H1 (cell line): ENCODE measurements at regions not wholly inside any gene's neighbourhood (a gene's known extent, or its start where the extent isn't known, plus 50 kb on each side); places are given as distances from the start of the nearest gene placed in this dataset.

Experiments used
- CTCF ChIA-PET: fragments of 300-600 bp; sonication (Branson Sonifier 250); formaldehyde crosslinking; loops from one replicate; lab custom pipeline; 2021; ENCODE audit not compliant: partially characterized antibody; lab: Charles Lee
- POLR2A ChIA-PET: fragments of 300-600 bp; sonication (Branson Sonifier 250); formaldehyde crosslinking; loops from one replicate; lab custom pipeline; 2021; ENCODE audit warnings: inconsistent platforms; ENCODE audit not compliant: partially characterized antibody; lab: Charles Lee
- DNase-seq, 2 experiments: peaks; one replicate each; pipeline versions ENCODE4 v3.0.0 to v3.0.0-alpha.2; 2010 to 2022; ENCODE audit warnings: low spot score in 2 of 2, low read depth in 1 of 2, mixed read lengths in 1 of 2
- FAIRE-seq: peaks from 2 replicates; lab custom pipeline; 2011; peaks lifted over from hg19 to GRCh38; lab: Jason Lieb, UNC
- H2AFZ ChIP-seq: 2 replicates; pipeline ENCODE4 v1.8.1; 2012; ENCODE audit warnings: low read length, inconsistent platforms
- H2AK5ac ChIP-seq: 2 replicates; pipeline ENCODE4 v1.6.1; 2013; ENCODE audit warnings: low read depth, low read length
- H2BK120ac ChIP-seq: replicated peaks from 2 replicates; pipeline ENCODE3; 2013; ENCODE audit warnings: low read depth, low read length, inconsistent platforms
- H2BK12ac ChIP-seq: 2 replicates; pipeline ENCODE4 v1.6.1; 2013; ENCODE audit warnings: low read depth, low read length
- H2BK15ac ChIP-seq: 2 replicates; pipeline ENCODE4 v1.6.1; 2013; ENCODE audit warnings: low read length
- H2BK20ac ChIP-seq: 2 replicates; pipeline ENCODE4 v1.6.1; 2013; ENCODE audit warnings: low read length
- H2BK5ac ChIP-seq: 2 replicates; pipeline ENCODE4 v1.6.1; 2013; ENCODE audit warnings: low read depth, low read length
- H3K14ac ChIP-seq: 2 replicates; pipeline ENCODE4 v1.6.1; 2013; ENCODE audit warnings: inconsistent platforms; ENCODE audit not compliant: insufficient read length
- H3K18ac ChIP-seq: 2 replicates; pipeline ENCODE4 v1.6.1; 2013; ENCODE audit warnings: low read length; ENCODE audit errors: extremely low read depth
- H3K23ac ChIP-seq: 2 replicates; pipeline ENCODE4 v1.6.1; 2013; ENCODE audit warnings: inconsistent platforms; ENCODE audit not compliant: insufficient read length
- H3K23me2 ChIP-seq: 2 replicates; pipeline ENCODE4 v1.6.1; 2013; ENCODE audit warnings: low read depth, low read length
- H3K27ac ChIP-seq: 2 replicates; pipeline ENCODE4 v1.6.1; 2011; ENCODE audit warnings: low read depth, low read length, inconsistent platforms
- H3K27me3 ChIP-seq, 4 experiments: replicated peaks in 1 of 4; 1 replicate in 1 of 4; 2 replicates in 3 of 4; pipeline versions ENCODE4 v1.6.1 to v1.8.1; 2011 to 2013; ENCODE audit warnings: low read length in 3 of 4, mild to moderate bottlenecking in 3 of 4, inconsistent platforms in 2 of 4, mixed read lengths in 2 of 4, moderate library complexity in 1 of 4; ENCODE audit not compliant: control insufficient read depth in 3 of 4, insufficient read depth in 3 of 4; ENCODE audit errors: extremely low read depth in 1 of 4
- H3K36me3 ChIP-seq, 4 experiments: 2 replicates each; pipeline versions ENCODE4 v1.6.1 to v1.8.1; 2011 to 2013; ENCODE audit warnings: mild to moderate bottlenecking in 4 of 4, low read length in 3 of 4, moderate library complexity in 2 of 4, control low read depth in 1 of 4, inconsistent platforms in 1 of 4; ENCODE audit not compliant: insufficient read depth in 4 of 4, control insufficient read depth in 2 of 4
- H3K4ac ChIP-seq: replicated peaks from 2 replicates; pipeline ENCODE3; 2013; ENCODE audit warnings: low read length, low read depth, mixed read lengths, inconsistent platforms; ENCODE audit not compliant: insufficient read length
- H3K4me1 ChIP-seq, 4 experiments: replicated peaks in 1 of 4; 1 replicate in 1 of 4; 2 replicates in 3 of 4; pipeline versions ENCODE4 v1.6.1 to v1.8.1; 2011 to 2013; ENCODE audit warnings: low read length in 3 of 4, inconsistent platforms in 2 of 4, mixed read lengths in 1 of 4; ENCODE audit not compliant: insufficient read depth in 4 of 4, control insufficient read depth in 3 of 4
- H3K4me2 ChIP-seq, 2 experiments: 2 replicates each; pipeline versions ENCODE4 v1.6.1 to v1.8.1; 2011 to 2013; ENCODE audit warnings: low read depth in 2 of 2, low read length in 2 of 2, control low read depth in 1 of 2, inconsistent platforms in 1 of 2, mild to moderate bottlenecking in 1 of 2; ENCODE audit not compliant: insufficient read depth in 1 of 2
- H3K4me3 ChIP-seq, 4 experiments: fragments of 200-600, 300-600 bp in 1 of 4; sonication (generic), shearing (Covaris generic), sonication (Bioruptor Twin) in 1 of 4; 2 replicates each; pipeline versions ENCODE4 v1.5.1 to v1.8.1; 2011 to 2016; ENCODE audit warnings: low read length in 4 of 4, low read depth in 3 of 4, control low read depth in 2 of 4, inconsistent platforms in 2 of 4, mild to moderate bottlenecking in 2 of 4, mixed read lengths in 1 of 4, moderate library complexity in 1 of 4; ENCODE audit not compliant: insufficient read depth in 2 of 4; ENCODE audit errors: extremely low read depth in 1 of 4
- H3K56ac ChIP-seq: replicated peaks from 2 replicates; pipeline ENCODE3; 2013; ENCODE audit warnings: low read depth, mild to moderate bottlenecking, mixed read lengths, low read length, inconsistent platforms; ENCODE audit not compliant: insufficient read length
- H3K79me1 ChIP-seq: 2 replicates; pipeline ENCODE4 v1.6.1; 2013; ENCODE audit warnings: low read depth, low read length, control low read depth
- H3K79me2 ChIP-seq, 2 experiments: 2 replicates each; pipeline versions ENCODE4 v1.6.1 to v1.8.1; 2012 to 2013; ENCODE audit warnings: low read length in 2 of 2, mild to moderate bottlenecking in 2 of 2, inconsistent platforms in 1 of 2; ENCODE audit not compliant: insufficient read depth in 2 of 2, control insufficient read depth in 1 of 2
- H3K9ac ChIP-seq, 4 experiments: replicated peaks in 1 of 4; 1 replicate in 1 of 4; 2 replicates in 3 of 4; pipeline versions ENCODE4 v1.6.1 to v1.8.1; 2011 to 2013; ENCODE audit warnings: low read depth in 3 of 4, low read length in 3 of 4, control low read depth in 2 of 4, mild to moderate bottlenecking in 2 of 4, moderate library complexity in 2 of 4, inconsistent platforms in 1 of 4; ENCODE audit errors: extremely low read depth in 1 of 4
- H3K9me3 ChIP-seq, 2 experiments: 2 replicates each; pipeline versions ENCODE4 v1.6.1 to v1.8.1; 2012 to 2013; ENCODE audit warnings: mild to moderate bottlenecking in 2 of 2, moderate library complexity in 2 of 2, control low read depth in 1 of 2, inconsistent platforms in 1 of 2, low read depth in 1 of 2, low read length in 1 of 2, mixed read lengths in 1 of 2; ENCODE audit not compliant: insufficient read depth in 2 of 2
- H4K20me1 ChIP-seq, 2 experiments: replicated peaks in 1 of 2; 2 replicates each; pipeline versions ENCODE3 to v1.8.1; 2011 to 2013; ENCODE audit warnings: inconsistent platforms in 2 of 2, low read length in 2 of 2, mild to moderate bottlenecking in 1 of 2; ENCODE audit not compliant: insufficient read depth in 2 of 2, control insufficient read depth in 1 of 2
- H4K5ac ChIP-seq: 2 replicates; pipeline ENCODE4 v1.6.1; 2013; ENCODE audit warnings: low read length, low read depth, mixed read lengths, inconsistent platforms; ENCODE audit not compliant: insufficient read length
- H4K8ac ChIP-seq: 2 replicates; pipeline ENCODE4 v1.8.0; 2013; ENCODE audit warnings: mild to moderate bottlenecking, moderate library complexity, low read length, inconsistent platforms; ENCODE audit not compliant: insufficient read depth; ENCODE audit errors: extremely low read depth
- H4K91ac ChIP-seq: replicated peaks from 2 replicates; pipeline ENCODE3; 2013; ENCODE audit warnings: low read length, mixed read lengths, inconsistent platforms; ENCODE audit not compliant: insufficient read length
- CHD1 ChIP-seq: IDR thresholded peaks from 2 replicates; pipeline ENCODE4 v1.6.1; 2012; ENCODE audit warnings: low read depth, low read length, improper control_type of control experiment
- CHD2 ChIP-seq: IDR thresholded peaks from 2 replicates; pipeline ENCODE4 v1.6.1; 2012; ENCODE audit warnings: low read length, improper control_type of control experiment
- MAFK ChIP-seq: IDR thresholded peaks from 2 replicates; pipeline ENCODE4 v1.6.1; 2012; ENCODE audit warnings: low read depth, mild to moderate bottlenecking, improper control_type of control experiment, low read length
- POU5F1 ChIP-seq: IDR thresholded peaks from 2 replicates; pipeline ENCODE4 v1.6.1; 2011; ENCODE audit warnings: low read depth, mild to moderate bottlenecking, low read length, moderate library complexity
- SIX5 ChIP-seq: IDR thresholded peaks from 2 replicates; pipeline ENCODE4 v1.6.1; 2011; ENCODE audit warnings: mild to moderate bottlenecking, low read depth, low read length
- TCF12 ChIP-seq: IDR thresholded peaks from 2 replicates; pipeline ENCODE4 v1.6.1; 2011; ENCODE audit warnings: low read depth, mild to moderate bottlenecking, low read length
- USF2 ChIP-seq: IDR thresholded peaks from 2 replicates; pipeline ENCODE4 v1.6.1; 2011; ENCODE audit warnings: low read length, improper control_type of control experiment
- WGBS, 2 experiments: shearing (Covaris generic) in 1 of 2; methylation state at CpG; one replicate each; pipeline versions ENCODE4 v1.1.6 to v1.1.7; 2013 to 2015; ENCODE audit warnings: low lambda C conversion rate in 2 of 2, mixed read lengths in 2 of 2, inconsistent platforms in 1 of 2, low coverage in 1 of 2, missing lambda C conversion rate in 1 of 2; ENCODE audit not compliant: insufficient replicate concordance in 2 of 2, insufficient coverage in 1 of 2, insufficient read length in 1 of 2; ENCODE audit errors: extremely low coverage in 1 of 2, missing lambda C conversion rate in 1 of 2; 5-methylcytosine and 5-hydroxymethylcytosine counted together

GRCh38 chr6:21846541-21847451 is 253.2 kb downstream of the SOX4 start:
- H3K14ac ChIP-seq = no peak overlapping the region
- TF ChIP-seq MAFK (no peak), USF2 (peak; percentile 63; the same call in 1 of the 2 replicates), TCF12 (0 out of 2 replicates have a peak, but pooled peaks have one; percentile 47), CHD2 (no peak), SIX5 (no peak), CHD1 (no peak), POU5F1 (no peak)
- TF ChIP-seq, all 59 proteins: peak for 2
- DNase-seq = no peak
- Histone ChIP-seq H3K27ac (no peak overlapping the region), H2BK5ac (no peak overlapping the region), H2AFZ (no peak overlapping the region), H2BK20ac (no peak overlapping the region; the same call in 1 of the 2 replicates), H3K36me3 (peaks cover 0 to 3% (median 0%) of the 10 kb centered on the region in 4 experiments; a peak in 2 of 8 replicates), H3K79me1 (peaks cover 2% of the 10 kb centered on the region; the same call in 1 of the 2 replicates), H3K4me3 (no peak overlapping the region), H3K4me2 (no peak overlapping the region), H2BK120ac (no peak overlapping the region), H3K9me3 (no peaks in the 10 kb centered on the region), H4K8ac (no peak overlapping the region), H3K18ac (no peak overlapping the region), H3K4me1 (peaks cover 4 to 23% (median 18%) of the 10 kb centered on the region in 4 experiments; a peak in 6 of 7 replicates), H4K91ac (no peak overlapping the region), H2AK5ac (no peak overlapping the region), H3K79me2 (peaks cover 3 to 66% of the 10 kb centered on the region in 2 experiments), H3K23ac (no peak overlapping the region), H3K4ac (no peak overlapping the region), H3K9ac (no peak overlapping the region; a peak in 1 of 7 replicates), H4K20me1 (peaks cover 6 to 7% of the 10 kb centered on the region in 2 experiments), H4K5ac (no peak overlapping the region), H3K23me2 (no peaks in the 10 kb centered on the region), H2BK15ac (no peak overlapping the region), H3K56ac (no peak overlapping the region), H2BK12ac (no peak overlapping the region), H3K27me3 (no peaks in the 10 kb centered on the region; a peak in 1 of 7 replicates)
- ChIA-PET POLR2A (interaction anchor here (1.1 to 1.4 kb wide), 3 partner anchors 8 to 253 kb away, joined by 3 read pairs; partner anchors contain the start of gene SOX4), CTCF (interaction anchor here (0.6 to 1.3 kb wide), 2 partner anchors 11 to 12 kb away, joined by 3 read pairs; no protein-coding TSS in a partner anchor)
- no peak for FAIRE-seq
- 76% methylated on average over 12 of the region's 12 CpGs; no CpG with 5 or more reads in 1 of the 2 experiments for WGBS, 2 experiments
